IMR-90 (cell line): ENCODE measurements at regions not wholly inside any gene's neighbourhood (a gene's known extent, or its start where the extent isn't known, plus 50 kb on each side); places are given as distances from the start of the nearest gene placed in this dataset.
A peak's percentile ranks its signal among the peaks of the same experiment; 100 is the strongest.

Experiments
- ATAC-seq: fragments of 200-7000 bp; cut with Tn5 transposase; 2 replicates; pipeline ENCODE4 v1.9.1; 2020; ENCODE audit warnings: low read depth, mild to moderate bottlenecking, moderate library complexity
- BruUV-seq: library from RNA; stranded (reverse); fragments of 400-500 nt; replicated peaks from 2 replicates; lab custom pipeline; 2021; lab: Mats Ljungman, UMichigan
- CTCF ChIA-PET: fragments of 300-600 bp; formaldehyde crosslinking; extraction: SDS; loops from one replicate; lab custom pipeline; 2021; ENCODE audit warnings: antibody characterized with exemption; lab: Yijun Ruan, JAX
- POLR2A ChIA-PET: fragments of 300-600 bp; sonication (Branson Sonifier 250); formaldehyde crosslinking; loops from one replicate; lab custom pipeline; 2022; ENCODE audit warnings: antibody characterized with exemption; ENCODE audit not compliant: unreplicated experiment; lab: Charles Lee
- DNase-seq: peaks from one replicate; pipeline ENCODE4 v3.0.0; 2013
- H2AFZ ChIP-seq: replicated peaks from 2 replicates; pipeline ENCODE3; 2013; ENCODE audit warnings: low read length, mild to moderate bottlenecking; ENCODE audit not compliant: poor library complexity
- H2AK5ac ChIP-seq: 2 replicates; pipeline ENCODE4 v1.6.1; 2013; ENCODE audit warnings: low read depth, low read length, inconsistent platforms
- H2AK9ac ChIP-seq: replicated peaks from 2 replicates; pipeline ENCODE3; 2013; ENCODE audit warnings: mild to moderate bottlenecking, low read depth, low read length, moderate library complexity; ENCODE audit not compliant: poor library complexity
- H2BK120ac ChIP-seq: 2 replicates; pipeline ENCODE4 v1.6.1; 2013; ENCODE audit warnings: low read depth, low read length, inconsistent platforms
- H2BK15ac ChIP-seq: 3 replicates; pipeline ENCODE4 v1.6.1; 2013; ENCODE audit warnings: low read depth, low read length, inconsistent platforms
- H2BK20ac ChIP-seq: 2 replicates; pipeline ENCODE4 v1.6.1; 2013; ENCODE audit warnings: low read depth, mild to moderate bottlenecking, inconsistent platforms, low read length, moderate library complexity
- H2BK5ac ChIP-seq: 2 replicates; pipeline ENCODE4 v1.6.1; 2013; ENCODE audit warnings: mild to moderate bottlenecking, low read depth, low read length, inconsistent platforms; ENCODE audit not compliant: poor library complexity, severe bottlenecking
- H3K14ac ChIP-seq: replicated peaks from 2 replicates; pipeline ENCODE4 v1.6.1; 2013; ENCODE audit warnings: low read depth, low read length, inconsistent platforms
- H3K18ac ChIP-seq: 2 replicates; pipeline ENCODE4 v1.6.1; 2013; ENCODE audit warnings: low read depth, low read length, control low read depth
- H3K23ac ChIP-seq: 2 replicates; pipeline ENCODE4 v1.6.1; 2013; ENCODE audit warnings: low read depth, low read length, inconsistent platforms
- H3K27ac ChIP-seq: 2 replicates; pipeline ENCODE4 v1.5.1; 2013; ENCODE audit warnings: mild to moderate bottlenecking, control low read depth, low read length; ENCODE audit not compliant: insufficient read depth
- H3K27me3 ChIP-seq: 2 replicates; pipeline ENCODE4 v1.6.1; 2013; ENCODE audit warnings: low read length; ENCODE audit not compliant: control insufficient read depth, insufficient read depth
- H3K36me3 ChIP-seq: 2 replicates; pipeline ENCODE4 v1.6.1; 2013; ENCODE audit warnings: low read length, mixed read lengths; ENCODE audit not compliant: control insufficient read depth, insufficient read depth
- H3K4ac ChIP-seq: 2 replicates; pipeline ENCODE4 v1.6.1; 2013; ENCODE audit warnings: low read depth, low read length, inconsistent platforms
- H3K4me1 ChIP-seq: 2 replicates; pipeline ENCODE4 v1.6.1; 2013; ENCODE audit warnings: low read length, mixed read lengths; ENCODE audit not compliant: control insufficient read depth, insufficient read depth
- H3K4me2 ChIP-seq: 2 replicates; pipeline ENCODE4 v1.6.1; 2013; ENCODE audit warnings: low read depth, mild to moderate bottlenecking, control low read depth, low read length, moderate library complexity
- H3K4me3 ChIP-seq: 2 replicates; pipeline ENCODE4 v1.5.1; 2013; ENCODE audit warnings: low read depth, mild to moderate bottlenecking, control low read depth, low read length, moderate library complexity; ENCODE audit not compliant: insufficient read depth
- H3K56ac ChIP-seq: 2 replicates; pipeline ENCODE4 v1.6.1; 2013; ENCODE audit warnings: low read length, inconsistent platforms; ENCODE audit not compliant: insufficient read depth; ENCODE audit errors: extremely low read depth
- H3K79me1 ChIP-seq, 2 experiments: 2 replicates each; pipeline ENCODE4 v1.6.1; 2013; ENCODE audit warnings: low read length in 2 of 2, inconsistent platforms in 1 of 2, low read depth in 1 of 2
- H3K9ac ChIP-seq: 2 replicates; pipeline ENCODE4 v1.6.1; 2013; ENCODE audit warnings: low read depth, low read length, control low read depth
- H3K9me1 ChIP-seq: 2 replicates; pipeline ENCODE4 v1.6.1; 2013; ENCODE audit warnings: low read length, inconsistent platforms; ENCODE audit not compliant: insufficient read depth
- H3K9me3 ChIP-seq: 2 replicates; pipeline ENCODE4 v1.6.1; 2013; ENCODE audit warnings: low read length; ENCODE audit not compliant: control insufficient read depth, insufficient read depth
- H4K20me1 ChIP-seq: 2 replicates; pipeline ENCODE4 v1.6.1; 2013; ENCODE audit warnings: low read length, inconsistent platforms; ENCODE audit not compliant: insufficient read depth
- H4K5ac ChIP-seq: 2 replicates; pipeline ENCODE4 v1.6.1; 2013; ENCODE audit warnings: mild to moderate bottlenecking, low read depth, low read length, control low read depth
- H4K8ac ChIP-seq, 2 experiments: 2 replicates each; pipeline ENCODE4 v1.6.1; 2013; ENCODE audit warnings: low read depth in 2 of 2, low read length in 2 of 2, control low read depth in 1 of 2, inconsistent platforms in 1 of 2
- H4K91ac ChIP-seq: 2 replicates; pipeline ENCODE4 v1.6.1; 2013; ENCODE audit warnings: low read depth, low read length, inconsistent platforms; ENCODE audit not compliant: insufficient read depth
- BHLHE40 ChIP-seq: fragments of 150-350 bp; IDR thresholded peaks from 2 replicates; pipeline ENCODE4 v1.6.1; 2016; ENCODE audit warnings: mild to moderate bottlenecking, low read depth, low read length
- CHD1 ChIP-seq: IDR thresholded peaks from 2 replicates; pipeline ENCODE4 v1.6.1; 2012; ENCODE audit warnings: low read depth, low read length, improper control_type of control experiment
- CTCF ChIP-seq: conservative IDR thresholded peaks from 2 replicates; pipeline ENCODE4 v1.5.1; 2012; ENCODE audit warnings: mild to moderate bottlenecking, low read depth, low read length, improper control_type of control experiment
- FOS ChIP-seq: fragments of 150-350 bp; IDR thresholded peaks from 2 replicates; pipeline ENCODE4 v1.6.1; 2016; ENCODE audit warnings: low read depth, low read length
- MAZ ChIP-seq: IDR thresholded peaks from 2 replicates; pipeline ENCODE4 v1.6.1; 2012; ENCODE audit warnings: low read depth, mild to moderate bottlenecking, low read length, improper control_type of control experiment, moderate library complexity, borderline replicate concordance
- MXI1 ChIP-seq: IDR thresholded peaks from 2 replicates; pipeline ENCODE4 v1.6.1; 2012; ENCODE audit warnings: low read depth, mild to moderate bottlenecking, low read length, moderate library complexity, borderline replicate concordance
- NFE2L2 ChIP-seq: fragments of 150-350 bp; IDR thresholded peaks from 2 replicates; pipeline ENCODE4 v1.6.1; 2016; ENCODE audit warnings: low read depth, mild to moderate bottlenecking, low read length
- RAD21 ChIP-seq: IDR thresholded peaks from 2 replicates; pipeline ENCODE4 v1.6.1; 2012; ENCODE audit warnings: low read length, improper control_type of control experiment
- RCOR1 ChIP-seq: IDR thresholded peaks from 2 replicates; pipeline ENCODE4 v1.6.1; 2012; ENCODE audit warnings: mild to moderate bottlenecking, low read length, improper control_type of control experiment; ENCODE audit not compliant: insufficient replicate concordance
- SMC3 ChIP-seq: fragments of 150-350 bp; IDR thresholded peaks from 2 replicates; pipeline ENCODE4 v1.6.1; 2016; ENCODE audit warnings: low read depth, mild to moderate bottlenecking, antibody characterized with exemption, low read length, moderate library complexity
- WGBS, 2 experiments: methylation state at CpG; one replicate each; pipeline versions ENCODE4 v1.1.5 to v1.1.7; 2013; ENCODE audit warnings: missing lambda C conversion rate in 2 of 2; ENCODE audit not compliant: insufficient read length in 1 of 2; ENCODE audit errors: extremely low coverage in 2 of 2; 5-methylcytosine and 5-hydroxymethylcytosine counted together
- dilution Hi-C: fragments of 300-500 bp; cut with HindIII; formaldehyde crosslinking; loops from one replicate; pipeline ENCODE4 v1.14.3; 2018; ENCODE audit warnings: low sequenced_read_pairs; ENCODE audit not compliant: unreplicated experiment
- in situ Hi-C: fragments of 300-500 bp; cut with MboI; formaldehyde crosslinking; loops from 3 replicates; pipeline ENCODE4 v1.14.3; 2019; ENCODE audit warnings: low sequenced_read_pairs, inconsistent platforms, mixed read lengths
- intact Hi-C: fragments of 100-400 bp; cut with micrococcal nuclease; formaldehyde crosslinking; loops from 2 replicates; pipeline ENCODE4 v1.10.0; 2022
- TF ChIP-seq, protein P1 (sequence below): fragments of 150-350 bp; IDR thresholded peaks from 2 replicates; pipeline ENCODE4 v1.6.1; 2017; ENCODE audit warnings: mild to moderate bottlenecking, antibody characterized with exemption, low read length, low read depth

DNA sequence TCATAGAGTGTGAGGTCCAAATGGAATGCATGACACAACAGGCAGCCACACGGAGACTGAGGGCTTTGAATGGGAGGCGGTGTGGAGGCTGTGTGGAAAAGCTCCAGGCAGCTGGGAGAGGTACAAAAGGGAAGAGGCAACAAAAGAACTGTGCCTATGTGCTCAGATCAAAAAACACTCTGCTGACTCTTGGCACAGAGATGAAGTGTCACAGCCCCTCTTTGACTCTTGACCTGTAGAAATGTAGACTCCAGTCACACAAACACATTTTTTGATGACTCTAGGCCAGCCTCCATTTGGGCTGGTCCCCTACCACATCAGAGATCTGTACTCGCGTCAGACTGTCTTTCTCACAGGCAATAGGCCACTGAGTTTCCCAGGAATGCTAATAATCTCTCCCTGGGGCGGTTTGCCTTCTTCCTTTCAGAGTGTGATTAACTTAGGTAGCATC, 456.0 kb downstream of the TUSC7 start:
- DNase-seq (peak; percentile 56), ATAC-seq (peak; percentile 71)
- 10% methylated on average over 2 of the region's 5 CpGs; no CpG with 5 or more reads in 1 of the 2 experiments for WGBS, 2 experiments
- Histone ChIP-seq H3K4me2 (no peak overlapping the region), H2AFZ (no peak overlapping the region), H3K4ac (no peak overlapping the region), H2BK20ac (no peak overlapping the region), H3K4me1 (0 out of 2 replicates have a peak, but pooled peaks cover 2% of the 10 kb centered on the region), H3K27ac (no peak overlapping the region), H4K20me1 (no peaks in the 10 kb centered on the region), H3K14ac (no peak overlapping the region), H3K9me1 (no peaks in the 10 kb centered on the region), H4K91ac (no peak overlapping the region), H3K9me3 (no peaks in the 10 kb centered on the region), H3K18ac (no peak overlapping the region), H3K23ac (no peak overlapping the region), H2AK9ac (no peak overlapping the region), H3K79me1 (no peaks in the 10 kb centered on the region), H3K36me3 (no peaks in the 10 kb centered on the region), H3K4me3 (no peak overlapping the region), H4K5ac (no peak overlapping the region), H2AK5ac (no peak overlapping the region), H2BK120ac (no peak overlapping the region), H4K8ac (no peak overlapping the region), H3K9ac (no peak overlapping the region), H2BK5ac (no peak overlapping the region), H2BK15ac (no peak overlapping the region), H3K56ac (no peak overlapping the region), H3K27me3 (no peaks in the 10 kb centered on the region)
- ChIA-PET POLR2A (no interaction called here), CTCF (interaction anchor here (0.5 kb wide), 1 partner anchor 429 kb away, joined by 3 read pairs; no protein-coding TSS in a partner anchor)
- dilution Hi-C loops, result no loop called here
- intact Hi-C loops, result no loop called here
- in situ Hi-C loops, result no loop called here
- no peak for TF ChIP-seq FOS
- TF ChIP-seq RCOR1, result no peak
- TF ChIP-seq, protein P1, sequence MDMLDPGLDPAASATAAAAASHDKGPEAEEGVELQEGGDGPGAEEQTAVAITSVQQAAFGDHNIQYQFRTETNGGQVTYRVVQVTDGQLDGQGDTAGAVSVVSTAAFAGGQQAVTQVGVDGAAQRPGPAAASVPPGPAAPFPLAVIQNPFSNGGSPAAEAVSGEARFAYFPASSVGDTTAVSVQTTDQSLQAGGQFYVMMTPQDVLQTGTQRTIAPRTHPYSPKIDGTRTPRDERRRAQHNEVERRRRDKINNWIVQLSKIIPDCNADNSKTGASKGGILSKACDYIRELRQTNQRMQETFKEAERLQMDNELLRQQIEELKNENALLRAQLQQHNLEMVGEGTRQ, result no peak
- no peak for TF ChIP-seq RAD21
- TF ChIP-seq BHLHE40, result no peak
- TF ChIP-seq SMC3, result no peak
- no peak for TF ChIP-seq NFE2L2
- no peak for TF ChIP-seq MAZ
- no peak for TF ChIP-seq CHD1
- TF ChIP-seq MXI1, result no peak
- no peak for TF ChIP-seq CTCF
- no TSS peak for BruUV-seq
